ENCODE measurements at regions not wholly inside any gene's neighbourhood (a gene's known extent, or its start where the extent isn't known, plus 50 kb on each side); places are given as distances from the start of the nearest gene placed in this dataset.

DNA sequence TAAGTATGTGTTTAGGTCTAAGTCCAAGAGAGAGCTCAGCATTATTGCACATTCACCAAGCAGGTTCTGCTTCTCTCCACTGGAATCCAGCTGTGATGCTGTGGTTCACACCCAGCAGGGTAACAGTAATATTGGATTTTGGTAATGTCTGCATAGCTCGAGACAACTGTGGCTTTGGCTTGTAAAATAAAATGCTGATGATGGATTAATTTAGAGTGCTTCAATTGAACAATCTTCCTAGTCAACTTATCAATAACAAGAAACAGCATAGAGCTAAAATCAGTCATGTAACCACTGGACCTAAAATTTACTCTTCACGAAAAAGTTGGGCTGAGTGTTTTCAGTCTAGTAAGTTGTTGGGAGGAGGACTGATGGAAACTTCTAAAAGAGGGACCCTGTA is 709.2 kb downstream of the TYW1 start:
- TF ChIP-seq, protein P1, sequence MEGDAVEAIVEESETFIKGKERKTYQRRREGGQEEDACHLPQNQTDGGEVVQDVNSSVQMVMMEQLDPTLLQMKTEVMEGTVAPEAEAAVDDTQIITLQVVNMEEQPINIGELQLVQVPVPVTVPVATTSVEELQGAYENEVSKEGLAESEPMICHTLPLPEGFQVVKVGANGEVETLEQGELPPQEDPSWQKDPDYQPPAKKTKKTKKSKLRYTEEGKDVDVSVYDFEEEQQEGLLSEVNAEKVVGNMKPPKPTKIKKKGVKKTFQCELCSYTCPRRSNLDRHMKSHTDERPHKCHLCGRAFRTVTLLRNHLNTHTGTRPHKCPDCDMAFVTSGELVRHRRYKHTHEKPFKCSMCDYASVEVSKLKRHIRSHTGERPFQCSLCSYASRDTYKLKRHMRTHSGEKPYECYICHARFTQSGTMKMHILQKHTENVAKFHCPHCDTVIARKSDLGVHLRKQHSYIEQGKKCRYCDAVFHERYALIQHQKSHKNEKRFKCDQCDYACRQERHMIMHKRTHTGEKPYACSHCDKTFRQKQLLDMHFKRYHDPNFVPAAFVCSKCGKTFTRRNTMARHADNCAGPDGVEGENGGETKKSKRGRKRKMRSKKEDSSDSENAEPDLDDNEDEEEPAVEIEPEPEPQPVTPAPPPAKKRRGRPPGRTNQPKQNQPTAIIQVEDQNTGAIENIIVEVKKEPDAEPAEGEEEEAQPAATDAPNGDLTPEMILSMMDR (IDR thresholded peaks at IDR 0.05 in 4 of 5, conservative IDR thresholded peaks at IDR 0.05 in 1 of 5): no peak
- TF ChIP-seq POLR2A (IDR thresholded peaks at IDR 0.05): no peak

All from gastrocnemius medialis (tissue), 4 donors.